Spleen (tissue), 7 donors: ENCODE measurements at regions not wholly inside any gene's neighbourhood (a gene's known extent, or its start where the extent isn't known, plus 50 kb on each side); places are given as distances from the start of the nearest gene placed in this dataset.

Experiments used
- CTCF ChIP-seq, 11 experiments: fragments of 200-600 bp in 7 of 11; fragments of 450-650 bp in 4 of 11; sonication (generic) in 4 of 11; IDR thresholded peaks in 8 of 11; conservative IDR thresholded peaks in 3 of 11; 1 replicate in 7 of 11; 2 replicates in 4 of 11; pipeline versions ENCODE4 v1.4.0 to v1.8.0; 2016 to 2021; ENCODE audit warnings: antibody characterized with exemption in 11 of 11, inconsistent platforms in 4 of 11, mild to moderate bottlenecking in 1 of 11
- POLR2A ChIP-seq, 3 donors: fragments of 450-650 bp; IDR thresholded peaks; one replicate each; pipeline ENCODE4 v1.5.1; 2017; ENCODE audit warnings: antibody characterized with exemption in 3 of 3, mild to moderate bottlenecking in 1 of 3
- POLR2AphosphoS5 ChIP-seq, 3 donors: sonication (generic); formaldehyde crosslinking; IDR thresholded peaks; one replicate each; pipeline ENCODE4 v1.5.1; 2017; ENCODE audit warnings: antibody characterized with exemption in 3 of 3
- donor health status: DM: no; HTN: no; CAD: no; lungs with moderate emphysema.
- donor health status: DM: no; HTN: no; CAD: no.
- donor health status: DM: no; HTN: no; CAD: no.

- TF ChIP-seq CTCF (IDR thresholded peaks at IDR 0.05 in 8 of 11, conservative IDR thresholded peaks at IDR 0.05 in 3 of 11) (no peak), POLR2A (IDR thresholded peaks at IDR 0.05) (no peak), POLR2AphosphoS5 (IDR thresholded peaks at IDR 0.05) (no peak)
Observed at GRCh38 chr3:41031401-41031800, 167.9 kb upstream of the CTNNB1 start.
